ENCODE measurements at regions not wholly inside any gene's neighbourhood (a gene's known extent, or its start where the extent isn't known, plus 50 kb on each side); places are given as distances from the start of the nearest gene placed in this dataset.

DNA sequence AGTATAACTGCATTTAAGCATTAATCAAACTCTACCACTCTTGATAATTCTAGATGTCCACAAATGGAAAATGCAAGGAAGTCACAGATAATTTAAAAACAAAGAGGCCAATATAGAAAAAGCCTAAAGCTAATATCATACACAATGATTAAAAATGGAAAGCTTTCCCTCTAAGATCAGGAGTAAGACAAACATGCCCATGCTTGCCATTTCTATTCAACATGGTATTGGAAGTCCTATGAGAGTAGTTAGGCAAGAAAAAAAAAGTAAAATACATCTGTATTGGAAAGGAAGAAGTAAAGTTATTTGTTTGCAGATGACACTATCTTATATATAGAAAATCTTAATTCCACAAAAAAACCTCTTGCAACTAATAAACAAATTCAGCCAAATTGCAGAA, 164.6 kb upstream of the FERMT1 start:
- TF ChIP-seq, protein P1, sequence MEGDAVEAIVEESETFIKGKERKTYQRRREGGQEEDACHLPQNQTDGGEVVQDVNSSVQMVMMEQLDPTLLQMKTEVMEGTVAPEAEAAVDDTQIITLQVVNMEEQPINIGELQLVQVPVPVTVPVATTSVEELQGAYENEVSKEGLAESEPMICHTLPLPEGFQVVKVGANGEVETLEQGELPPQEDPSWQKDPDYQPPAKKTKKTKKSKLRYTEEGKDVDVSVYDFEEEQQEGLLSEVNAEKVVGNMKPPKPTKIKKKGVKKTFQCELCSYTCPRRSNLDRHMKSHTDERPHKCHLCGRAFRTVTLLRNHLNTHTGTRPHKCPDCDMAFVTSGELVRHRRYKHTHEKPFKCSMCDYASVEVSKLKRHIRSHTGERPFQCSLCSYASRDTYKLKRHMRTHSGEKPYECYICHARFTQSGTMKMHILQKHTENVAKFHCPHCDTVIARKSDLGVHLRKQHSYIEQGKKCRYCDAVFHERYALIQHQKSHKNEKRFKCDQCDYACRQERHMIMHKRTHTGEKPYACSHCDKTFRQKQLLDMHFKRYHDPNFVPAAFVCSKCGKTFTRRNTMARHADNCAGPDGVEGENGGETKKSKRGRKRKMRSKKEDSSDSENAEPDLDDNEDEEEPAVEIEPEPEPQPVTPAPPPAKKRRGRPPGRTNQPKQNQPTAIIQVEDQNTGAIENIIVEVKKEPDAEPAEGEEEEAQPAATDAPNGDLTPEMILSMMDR (IDR thresholded peaks at IDR 0.05): no peak
- TF ChIP-seq POLR2A (IDR thresholded peaks at IDR 0.05): no peak

Data from breast epithelium (tissue), 3 donors.